GM12878 (cell line): ENCODE measurements at regions not wholly inside any gene's neighbourhood (a gene's known extent, or its start where the extent isn't known, plus 50 kb on each side); places are given as distances from the start of the nearest gene placed in this dataset.

Source experiments
- CTCF ChIP-seq, 3 experiments: IDR thresholded peaks in 2 of 3; conservative IDR thresholded peaks in 1 of 3; 2 replicates each; pipeline ENCODE4 v1.5.1; 2011; ENCODE audit warnings: low read depth in 3 of 3, low read length in 3 of 3, mild to moderate bottlenecking in 3 of 3, control low read depth in 2 of 3, moderate library complexity in 2 of 3, inconsistent platforms in 1 of 3, mixed read lengths in 1 of 3; ENCODE audit not compliant: control insufficient read depth in 2 of 3, insufficient read depth in 1 of 3; ENCODE audit errors: extremely low read depth in 1 of 3
- DPF2 ChIP-seq: fragments of 450-650 bp; IDR thresholded peaks from 2 replicates; pipeline ENCODE4 v1.6.1; 2017; ENCODE audit warnings: mild to moderate bottlenecking
- JUND ChIP-seq: IDR thresholded peaks from 2 replicates; pipeline ENCODE4 v1.6.1; 2012; ENCODE audit warnings: low read depth, mild to moderate bottlenecking, low read length, improper control_type of control experiment, moderate library complexity
- MAX ChIP-seq: IDR thresholded peaks from 2 replicates; pipeline ENCODE4 v1.6.1; 2012; ENCODE audit warnings: low read depth, low read length, improper control_type of control experiment

- TF ChIP-seq MAX, result no peak
- TF ChIP-seq CTCF (IDR thresholded peaks at IDR 0.05 in 2 of 3, conservative IDR thresholded peaks at IDR 0.05 in 1 of 3; ENCODE audit: control insufficient read depth in 2 of 3, extremely low read depth in 1 of 3, insufficient read depth in 1 of 3, low read depth in 3 of 3, low read length in 3 of 3), result no peak
- no peak for TF ChIP-seq JUND
- no peak for TF ChIP-seq DPF2
Measured at GRCh38 chr13:91273675-91274074, 73.8 kb upstream of the MIR17HG start.
